ENCODE measurements at regions not wholly inside any gene's neighbourhood (a gene's known extent, or its start where the extent isn't known, plus 50 kb on each side); places are given as distances from the start of the nearest gene placed in this dataset.

- H3K9ac ChIP-seq (ENCODE audit: low read length): no peak overlapping the region
- no peaks in the 10 kb centered on the region for H3K27me3 ChIP-seq (ENCODE audit: low read length)
- H3K9me3 ChIP-seq (ENCODE audit: insufficient read depth, low read length): no peaks in the 10 kb centered on the region
- TF ChIP-seq EZH2phosphoT487 (conservative IDR thresholded peaks at IDR 0.05; ENCODE audit: low read length) (no peak), CTCF (IDR thresholded peaks at IDR 0.05; ENCODE audit: insufficient read depth, low read length, poor library complexity, severe bottlenecking) (no peak)
- no peak overlapping the region for H2AFZ ChIP-seq (ENCODE audit: low read depth, low read length, severe bottlenecking)
- H3K9me2 ChIP-seq (replicated peaks; ENCODE audit: insufficient read depth, low read length): no peaks in the 10 kb centered on the region
- no peaks in the 10 kb centered on the region; the same call in 1 of the 2 replicates for H3K36me3 ChIP-seq (ENCODE audit: low read length)
- no peaks in the 10 kb centered on the region for H4K20me1 ChIP-seq (ENCODE audit: low read depth, low read length)
- H3K27ac ChIP-seq (ENCODE audit: low read depth, low read length): no peak overlapping the region
- H3F3A ChIP-seq (ENCODE audit: insufficient read depth): no peaks in the 10 kb centered on the region
- H3K4me2 ChIP-seq (ENCODE audit: low read depth, low read length, poor library complexity, severe bottlenecking): no peak overlapping the region
- H3K4me3 ChIP-seq (ENCODE audit: insufficient read depth, low read length, poor library complexity, severe bottlenecking): no peak overlapping the region
- no peaks in the 10 kb centered on the region for H3K79me2 ChIP-seq (ENCODE audit: insufficient read depth, low read length)
Observed at GRCh38 chr10:61304746-61305145, 148.4 kb downstream of the TMEM26 start.

- no peaks in the 10 kb centered on the region for H3K9me2 ChIP-seq (replicated peaks; ENCODE audit: insufficient read depth, low read length)
- H3K36me3 ChIP-seq (ENCODE audit: low read length): no peaks in the 10 kb centered on the region; the same call in 1 of the 2 replicates
- no peaks in the 10 kb centered on the region for H3K27me3 ChIP-seq (ENCODE audit: low read length)
- TF ChIP-seq EZH2phosphoT487 (conservative IDR thresholded peaks at IDR 0.05; ENCODE audit: low read length): no peak
- no peak for TF ChIP-seq CTCF (IDR thresholded peaks at IDR 0.05; ENCODE audit: insufficient read depth, low read length, poor library complexity, severe bottlenecking)
- no peak overlapping the region for H3K9ac ChIP-seq (ENCODE audit: low read length)
- H3K27ac ChIP-seq (ENCODE audit: low read depth, low read length): no peak overlapping the region
- H3F3A ChIP-seq (ENCODE audit: insufficient read depth): no peaks in the 10 kb centered on the region
- no peaks in the 10 kb centered on the region for H3K79me2 ChIP-seq (ENCODE audit: insufficient read depth, low read length)
- no peaks in the 10 kb centered on the region for H3K9me3 ChIP-seq (ENCODE audit: insufficient read depth, low read length)
- no peaks in the 10 kb centered on the region for H4K20me1 ChIP-seq (ENCODE audit: low read depth, low read length)
- no peak overlapping the region for H3K4me2 ChIP-seq (ENCODE audit: low read depth, low read length, poor library complexity, severe bottlenecking)
- H3K4me3 ChIP-seq (ENCODE audit: insufficient read depth, low read length, poor library complexity, severe bottlenecking): no peak overlapping the region
- no peak overlapping the region for H2AFZ ChIP-seq (ENCODE audit: low read depth, low read length, severe bottlenecking)
Observed at GRCh38 chr10:61302124-61302523, 151.1 kb downstream of the TMEM26 start.

- H4K20me1 ChIP-seq (ENCODE audit: low read depth, low read length): no peaks in the 10 kb centered on the region
- H3K36me3 ChIP-seq (ENCODE audit: low read length): no peaks in the 10 kb centered on the region; the same call in 1 of the 2 replicates
- no peak overlapping the region for H2AFZ ChIP-seq (ENCODE audit: low read depth, low read length, severe bottlenecking)
- no peaks in the 10 kb centered on the region for H3F3A ChIP-seq (ENCODE audit: insufficient read depth)
- no peak overlapping the region for H3K4me2 ChIP-seq (ENCODE audit: low read depth, low read length, poor library complexity, severe bottlenecking)
- no peak for TF ChIP-seq EZH2phosphoT487 (conservative IDR thresholded peaks at IDR 0.05; ENCODE audit: low read length)
- TF ChIP-seq CTCF (IDR thresholded peaks at IDR 0.05; ENCODE audit: insufficient read depth, low read length, poor library complexity, severe bottlenecking): no peak
- no peak overlapping the region for H3K4me3 ChIP-seq (ENCODE audit: insufficient read depth, low read length, poor library complexity, severe bottlenecking)
- H3K79me2 ChIP-seq (ENCODE audit: insufficient read depth, low read length): no peaks in the 10 kb centered on the region
- no peaks in the 10 kb centered on the region for H3K9me3 ChIP-seq (ENCODE audit: insufficient read depth, low read length)
- H3K27me3 ChIP-seq (ENCODE audit: low read length): no peaks in the 10 kb centered on the region
- no peak overlapping the region for H3K27ac ChIP-seq (ENCODE audit: low read depth, low read length)
- no peak overlapping the region for H3K9ac ChIP-seq (ENCODE audit: low read length)
- no peaks in the 10 kb centered on the region for H3K9me2 ChIP-seq (replicated peaks; ENCODE audit: insufficient read depth, low read length)
Observed at GRCh38 chr10:61301575-61301974, 151.6 kb downstream of the TMEM26 start.

Data from SU-DHL-6 (cell line).